ENCODE measurements at regions not wholly inside any gene's neighbourhood (a gene's known extent, or its start where the extent isn't known, plus 50 kb on each side); places are given as distances from the start of the nearest gene placed in this dataset.
A peak's percentile ranks its signal among the peaks of the same experiment; 100 is the strongest.

GRCh38 chr3:72079369-72079872 is 294.5 kb upstream of the PROK2 start:
- Histone ChIP-seq H4K20me1 (ENCODE audit: insufficient read depth, low read length) (no peaks in the 10 kb centered on the region), H3K9ac (ENCODE audit: insufficient read depth, low read length, poor library complexity, severe bottlenecking) (no peak overlapping the region), H3K4me3 (replicated peaks in 1 of 3; ENCODE audit: low read depth in 2 of 3, low read length in 3 of 3) (no peak overlapping the region), H3K79me2 (ENCODE audit: insufficient read depth, low read length) (no peaks in the 10 kb centered on the region), H3K9me3 (replicated peaks in 1 of 2; ENCODE audit: control insufficient read depth in 1 of 2, insufficient read depth in 1 of 2, low read length in 2 of 2) (peaks cover 16 to 18% of the 10 kb centered on the region in 2 donors), H3K4me2 (replicated peaks; ENCODE audit: extremely low read depth, low read length, poor library complexity, severe bottlenecking) (no peak overlapping the region), H3K27me3 (ENCODE audit: control insufficient read depth in 2 of 2, insufficient read depth in 2 of 2, low read length in 2 of 2) (no peaks in the 10 kb centered on the region), H3K27ac (ENCODE audit: low read depth in 1 of 2, low read length in 2 of 2) (peak overlapping the region in 1 of 2 donors; percentile 98), H2AFZ (ENCODE audit: insufficient read depth, low read depth, low read length, poor library complexity, severe bottlenecking) (no peak overlapping the region), H3K4me1 (ENCODE audit: control insufficient read depth in 1 of 2, insufficient read depth in 2 of 2, low read length in 2 of 2) (peaks cover 61 to 69% of the 10 kb centered on the region in 2 donors), H3K36me3 (replicated peaks in 1 of 2; ENCODE audit: control insufficient read depth in 1 of 2, insufficient read depth in 2 of 2, low read length in 2 of 2) (no peaks in the 10 kb centered on the region)
- no peak for DNase-seq
- H3K27me3 Mint-ChIP-seq (ENCODE audit: low read depth in 3 of 3), result peaks cover 1 to 6% (median 2%) of the 10 kb centered on the region in 3 donors
- intact Hi-C loops (cut with micrococcal nuclease), result no loop called here
- H3K27ac Mint-ChIP-seq, result peak overlapping the region; percentile 95 to 99 (median 99)
- H3K36me3 Mint-ChIP-seq, result peaks cover 11 to 38% of the 10 kb centered on the region in 2 donors
- no peak overlapping the region for H3K4me3 Mint-ChIP-seq
- H3K9me3 Mint-ChIP-seq, result peaks cover 15 to 25% (median 21%) of the 10 kb centered on the region in 7 donors
- no peak for TF ChIP-seq CTCF (IDR thresholded peaks at IDR 0.05)
- no CpG with 5 or more reads among the region's 2 CpGs for WGBS (ENCODE audit: insufficient coverage)
- peaks cover 63% of the 10 kb centered on the region for H3K4me1 Mint-ChIP-seq

GRCh38 chr3:72078676-72079368 is 293.9 kb upstream of the PROK2 start:
- peaks cover 16 to 19% of the 10 kb centered on the region in 2 donors for H3K9me3 ChIP-seq (replicated peaks in 1 of 2; ENCODE audit: control insufficient read depth in 1 of 2, insufficient read depth in 1 of 2, low read length in 2 of 2)
- Mint-ChIP-seq H3K4me1 (peaks cover 62% of the 10 kb centered on the region), H3K9me3 (peaks cover 15 to 28% (median 21%) of the 10 kb centered on the region in 7 donors), H3K27ac (peak overlapping the region in 3 of 7 donors; percentile 41 to 95 (median 69)), H3K4me3 (no peak overlapping the region), H3K27me3 (ENCODE audit: low read depth in 3 of 3) (peaks cover 0 to 6% (median under 1%) of the 10 kb centered on the region in 3 donors), H3K36me3 (peaks cover 8 to 35% of the 10 kb centered on the region in 2 donors)
- H4K20me1 ChIP-seq (ENCODE audit: insufficient read depth, low read length), result no peaks in the 10 kb centered on the region
- no peak overlapping the region for H3K9ac ChIP-seq (ENCODE audit: insufficient read depth, low read length, poor library complexity, severe bottlenecking)
- no peaks in the 10 kb centered on the region for H3K36me3 ChIP-seq (replicated peaks in 1 of 2; ENCODE audit: control insufficient read depth in 1 of 2, insufficient read depth in 2 of 2, low read length in 2 of 2)
- 100% methylated on average over 1 of the region's 2 CpGs for WGBS (ENCODE audit: insufficient coverage)
- H3K27me3 ChIP-seq (ENCODE audit: control insufficient read depth in 2 of 2, insufficient read depth in 2 of 2, low read length in 2 of 2), result no peaks in the 10 kb centered on the region
- peaks cover 58 to 63% of the 10 kb centered on the region in 2 donors for H3K4me1 ChIP-seq (ENCODE audit: control insufficient read depth in 1 of 2, insufficient read depth in 2 of 2, low read length in 2 of 2)
- H3K27ac ChIP-seq (ENCODE audit: low read depth in 1 of 2, low read length in 2 of 2), result no peak overlapping the region
- H2AFZ ChIP-seq (ENCODE audit: insufficient read depth, low read depth, low read length, poor library complexity, severe bottlenecking), result no peak overlapping the region
- no peaks in the 10 kb centered on the region for H3K79me2 ChIP-seq (ENCODE audit: insufficient read depth, low read length)
- no peak overlapping the region for H3K4me3 ChIP-seq (replicated peaks in 1 of 3; ENCODE audit: low read depth in 2 of 3, low read length in 3 of 3)
- no peak overlapping the region for H3K4me2 ChIP-seq (replicated peaks; ENCODE audit: extremely low read depth, low read length, poor library complexity, severe bottlenecking)
- intact Hi-C loops (cut with micrococcal nuclease), result no loop called here
- no peak for DNase-seq
- no peak for TF ChIP-seq CTCF (IDR thresholded peaks at IDR 0.05)
